ENCODE measurements at regions not wholly inside any gene's neighbourhood (a gene's known extent, or its start where the extent isn't known, plus 50 kb on each side); places are given as distances from the start of the nearest gene placed in this dataset.

DNA sequence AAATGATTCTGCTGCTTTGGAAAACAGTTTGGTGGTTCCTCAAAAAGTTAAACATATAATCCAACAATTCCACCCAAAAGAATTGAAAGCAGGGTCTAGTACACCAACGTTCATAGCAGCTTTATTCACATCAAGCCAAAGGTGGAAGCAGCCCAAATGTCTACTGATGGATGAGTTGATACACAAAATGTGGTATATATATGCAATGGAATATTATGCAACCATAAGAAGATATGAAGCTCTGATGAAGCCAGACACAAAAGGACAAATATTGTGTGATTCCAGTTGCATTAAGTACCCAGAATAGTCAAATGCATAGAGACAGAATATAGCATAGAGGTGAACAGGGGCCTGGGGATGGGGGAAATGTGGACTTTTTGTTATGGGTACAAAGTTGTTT is 269.3 kb downstream of the METTL4 start:
- Histone ChIP-seq H3K4me1 (no peaks in the 10 kb centered on the region), H3K9me3 (no peaks in the 10 kb centered on the region), H3K36me3 (no peaks in the 10 kb centered on the region), H3K27me3 (no peaks in the 10 kb centered on the region), H3K4me3 (no peak overlapping the region), H3K27ac (no peak overlapping the region)
- ATAC-seq = no peak
- WGBS (ENCODE audit: insufficient coverage, low coverage, low lambda C conversion rate, missing lambda C conversion rate) = 8% methylated on average over 1 of the region's 1 CpG
- intact Hi-C loops (cut with DNase I) = no loop called here
- DNase-seq = no peak
- TF ChIP-seq, protein P1, sequence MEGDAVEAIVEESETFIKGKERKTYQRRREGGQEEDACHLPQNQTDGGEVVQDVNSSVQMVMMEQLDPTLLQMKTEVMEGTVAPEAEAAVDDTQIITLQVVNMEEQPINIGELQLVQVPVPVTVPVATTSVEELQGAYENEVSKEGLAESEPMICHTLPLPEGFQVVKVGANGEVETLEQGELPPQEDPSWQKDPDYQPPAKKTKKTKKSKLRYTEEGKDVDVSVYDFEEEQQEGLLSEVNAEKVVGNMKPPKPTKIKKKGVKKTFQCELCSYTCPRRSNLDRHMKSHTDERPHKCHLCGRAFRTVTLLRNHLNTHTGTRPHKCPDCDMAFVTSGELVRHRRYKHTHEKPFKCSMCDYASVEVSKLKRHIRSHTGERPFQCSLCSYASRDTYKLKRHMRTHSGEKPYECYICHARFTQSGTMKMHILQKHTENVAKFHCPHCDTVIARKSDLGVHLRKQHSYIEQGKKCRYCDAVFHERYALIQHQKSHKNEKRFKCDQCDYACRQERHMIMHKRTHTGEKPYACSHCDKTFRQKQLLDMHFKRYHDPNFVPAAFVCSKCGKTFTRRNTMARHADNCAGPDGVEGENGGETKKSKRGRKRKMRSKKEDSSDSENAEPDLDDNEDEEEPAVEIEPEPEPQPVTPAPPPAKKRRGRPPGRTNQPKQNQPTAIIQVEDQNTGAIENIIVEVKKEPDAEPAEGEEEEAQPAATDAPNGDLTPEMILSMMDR (IDR thresholded peaks at IDR 0.05) = no peak
- no peak for TF ChIP-seq POLR2A (IDR thresholded peaks at IDR 0.05)

DNA sequence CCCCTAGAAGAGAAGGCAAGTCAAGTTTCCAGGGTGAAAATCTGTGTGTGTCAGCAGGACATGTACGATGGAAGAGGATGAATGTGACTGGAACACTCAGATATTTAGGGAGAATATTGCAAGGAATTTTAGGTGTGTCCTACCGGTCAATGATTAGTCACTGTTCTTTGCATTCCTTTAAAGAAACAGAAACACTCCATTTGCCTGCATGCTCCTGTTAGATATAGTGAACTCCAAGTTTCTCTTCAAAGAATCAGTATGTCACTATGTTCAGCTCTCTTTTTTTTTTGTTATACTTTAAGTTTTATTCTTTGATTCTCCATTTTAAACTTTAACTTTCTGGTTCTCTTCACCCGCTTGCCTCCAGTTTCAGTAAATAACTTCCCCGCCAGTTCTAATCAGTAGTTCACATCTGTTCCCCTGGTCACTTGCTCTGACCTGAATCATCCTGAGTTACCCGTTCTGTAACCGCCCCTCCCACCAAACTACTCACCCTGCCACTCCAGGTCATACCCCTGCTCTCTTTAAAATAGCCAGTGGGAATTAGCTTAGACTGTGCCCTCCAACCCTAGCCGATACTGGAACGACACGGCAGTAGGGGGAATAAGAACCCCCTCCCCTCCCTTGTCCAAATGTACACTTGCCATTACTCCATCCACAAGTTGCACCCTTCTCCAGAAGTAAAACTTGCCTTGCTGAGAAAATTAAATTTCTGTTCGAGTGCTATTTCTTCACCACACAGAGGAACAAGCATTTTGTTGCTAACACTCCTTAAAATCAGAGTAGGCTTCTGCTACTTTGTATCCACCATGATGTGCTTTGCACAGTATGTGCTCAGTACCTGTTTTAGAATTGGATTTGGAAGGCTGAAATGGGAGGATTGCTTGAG is 268.4 kb downstream of the METTL4 start:
- DNase-seq (no peak), ATAC-seq (peak in 2 of 4 donors; percentile 23 to 44)
- Histone ChIP-seq H3K27ac (no peak overlapping the region), H3K4me3 (no peak overlapping the region), H3K27me3 (no peaks in the 10 kb centered on the region), H3K4me1 (no peaks in the 10 kb centered on the region), H3K9me3 (no peaks in the 10 kb centered on the region), H3K36me3 (no peaks in the 10 kb centered on the region)
- TF ChIP-seq POLR2A (IDR thresholded peaks at IDR 0.05) = no peak
- TF ChIP-seq, protein P1 (IDR thresholded peaks at IDR 0.05) = no peak
- 16% methylated on average over 10 of the region's 10 CpGs for WGBS (ENCODE audit: insufficient coverage, low coverage, low lambda C conversion rate, missing lambda C conversion rate)
- intact Hi-C loops (cut with DNase I) = no loop called here

DNA sequence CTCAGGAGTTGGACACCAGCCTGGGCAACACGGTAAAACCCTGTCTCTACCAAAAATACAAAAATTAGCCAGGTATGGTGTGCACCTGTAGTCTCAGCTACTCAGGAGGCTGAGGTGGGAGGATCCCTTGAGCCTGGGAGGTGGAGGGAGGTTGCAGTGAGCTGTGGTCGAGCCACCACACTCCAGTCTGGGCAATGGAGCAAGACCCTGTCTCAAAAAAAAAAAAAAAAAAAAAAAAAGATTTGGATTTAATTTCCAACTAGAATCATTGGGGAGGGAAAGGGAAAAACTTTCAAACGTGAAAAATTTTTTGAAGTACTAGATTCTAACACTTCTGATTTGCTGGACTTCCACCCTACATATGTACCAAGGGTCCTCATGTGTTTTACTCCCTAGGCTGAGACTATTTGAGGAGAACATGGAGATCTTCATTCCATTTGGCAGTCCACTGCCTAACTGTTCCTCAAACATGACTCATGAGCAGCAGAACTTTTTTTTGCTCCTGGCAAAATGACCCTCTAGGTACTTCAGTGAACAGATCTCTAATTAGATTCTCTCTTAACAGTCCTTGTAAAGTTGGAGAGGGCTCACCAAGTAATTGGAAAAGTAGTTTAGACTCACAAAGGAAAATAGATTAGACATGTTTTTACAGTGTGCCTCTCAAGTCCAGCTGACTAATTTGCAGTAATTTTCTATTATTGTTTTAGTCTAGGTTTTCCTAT is 267.6 kb downstream of the METTL4 start:
- intact Hi-C loops (cut with DNase I) = no loop called here
- H3K9me3 ChIP-seq = no peaks in the 10 kb centered on the region
- no peaks in the 10 kb centered on the region for H3K27me3 ChIP-seq
- ATAC-seq = no peak
- H3K4me3 ChIP-seq = no peak overlapping the region
- TF ChIP-seq, protein P1 (IDR thresholded peaks at IDR 0.05) = no peak
- no peak for TF ChIP-seq POLR2A (IDR thresholded peaks at IDR 0.05)
- H3K4me1 ChIP-seq = no peaks in the 10 kb centered on the region
- no peak overlapping the region for H3K27ac ChIP-seq
- H3K36me3 ChIP-seq = no peaks in the 10 kb centered on the region
- no peak for DNase-seq
- WGBS (ENCODE audit: insufficient coverage, low coverage, low lambda C conversion rate, missing lambda C conversion rate) = 59% methylated on average over 2 of the region's 3 CpGs

DNA sequence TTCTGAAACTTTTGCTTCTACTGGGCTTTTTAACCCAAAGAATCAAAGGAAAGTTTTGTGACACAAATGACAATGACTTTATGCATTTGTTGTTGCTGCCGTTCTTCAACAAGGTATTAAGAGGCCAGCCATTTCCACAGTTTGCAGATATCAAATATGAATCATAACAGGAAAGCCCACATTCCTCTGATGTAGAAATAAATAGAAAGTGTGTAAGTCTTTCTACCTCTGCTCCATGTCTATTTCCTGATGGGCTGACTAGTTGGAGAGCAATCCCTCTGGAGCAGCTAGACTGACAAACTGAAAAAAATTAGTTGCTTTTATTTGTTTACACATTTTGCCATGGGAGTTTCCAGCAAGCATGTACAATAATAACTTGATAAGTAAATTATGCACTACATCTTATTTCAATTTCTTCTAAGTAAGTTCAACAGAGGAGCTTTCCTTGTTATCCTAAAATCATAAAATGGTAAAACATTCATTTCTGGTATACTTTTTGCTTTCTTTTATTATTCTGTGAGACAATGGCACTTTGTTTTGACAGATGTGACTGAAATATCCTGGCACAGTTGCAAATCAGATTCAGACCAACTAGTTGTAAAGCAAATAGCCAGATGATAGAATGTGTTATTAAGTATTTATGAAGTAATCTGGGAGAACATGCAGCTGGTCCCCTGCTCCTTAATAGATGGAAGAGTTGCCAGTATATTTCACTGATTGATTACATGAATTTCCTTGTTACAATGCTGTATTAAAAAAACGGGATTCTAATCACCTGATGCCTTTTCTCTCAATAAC is 266.7 kb downstream of the METTL4 start:
- Histone ChIP-seq H3K4me3 (no peak overlapping the region), H3K4me1 (no peaks in the 10 kb centered on the region), H3K27me3 (no peaks in the 10 kb centered on the region), H3K27ac (no peak overlapping the region), H3K36me3 (no peaks in the 10 kb centered on the region), H3K9me3 (no peaks in the 10 kb centered on the region)
- intact Hi-C loops (cut with DNase I) = no loop called here
- WGBS (ENCODE audit: insufficient coverage, low coverage, low lambda C conversion rate, missing lambda C conversion rate) = 46% methylated on average over 2 of the region's 2 CpGs
- ATAC-seq = no peak
- no peak for TF ChIP-seq POLR2A (IDR thresholded peaks at IDR 0.05)
- TF ChIP-seq, protein P1 (IDR thresholded peaks at IDR 0.05) = no peak
- no peak for DNase-seq

All from right lobe of liver (tissue), 6 donors.